Activated T-cell treated with anti-CD3 and anti-CD28 coated beads, Interleukin-2, amount 50 U/mL, for 4 hours (primary cell): ENCODE measurements at regions not wholly inside any gene's neighbourhood (a gene's known extent, or its start where the extent isn't known, plus 50 kb on each side); places are given as distances from the start of the nearest gene placed in this dataset.

Source experiments
- ATAC-seq, 2 donors: fragments of 200-7000 bp; cut with Tn5 transposase; one replicate each; pipeline ENCODE4 v1.10.0; 2021
- DNase-seq: peaks from one replicate; pipeline ENCODE4 v3.0.0-alpha.2; 2020
- H3K27me3 Mint-ChIP-seq: one replicate; pipeline ENCODE4 v1.8.0; 2021; ENCODE audit warnings: low read depth, mixed read lengths
- H3K36me3 Mint-ChIP-seq: one replicate; pipeline ENCODE4 v1.8.0; 2022; ENCODE audit warnings: mixed read lengths; ENCODE audit not compliant: insufficient read depth
- H3K4me1 Mint-ChIP-seq: one replicate; pipeline ENCODE4 v1.8.0; 2021; ENCODE audit warnings: low read depth, mixed read lengths
- H3K4me3 Mint-ChIP-seq: one replicate; pipeline ENCODE4 v1.8.0; 2021; ENCODE audit warnings: mild to moderate bottlenecking, moderate library complexity, mixed read lengths
- H3K9me3 Mint-ChIP-seq: one replicate; pipeline ENCODE4 v1.8.0; 2021; ENCODE audit warnings: mixed read lengths

DNA sequence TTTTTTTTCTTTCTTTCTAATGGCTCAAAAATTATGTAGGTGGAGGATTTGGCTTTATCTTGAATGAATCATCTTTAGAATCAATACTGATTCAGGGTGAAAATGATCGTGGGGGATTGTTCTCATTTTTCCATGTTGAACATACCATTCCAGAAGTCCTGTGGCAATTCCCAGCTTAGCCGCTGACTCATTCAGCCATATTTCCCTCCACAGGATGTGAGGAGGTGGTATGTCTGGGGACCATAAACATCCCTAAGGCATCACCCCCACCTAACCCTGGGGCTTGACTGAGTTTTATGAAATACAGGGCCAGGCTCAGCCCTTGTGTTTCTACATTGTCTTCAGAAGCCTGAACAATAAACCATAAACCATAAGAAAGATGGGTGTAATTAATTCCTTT, 92.7 kb upstream of the FN1 start:
- DNase-seq (no peak), ATAC-seq (no peak)
- no peaks in the 10 kb centered on the region for H3K27me3 Mint-ChIP-seq
- no peak overlapping the region for H3K4me3 Mint-ChIP-seq
- no peaks in the 10 kb centered on the region for H3K36me3 Mint-ChIP-seq
- H3K4me1 Mint-ChIP-seq = no peaks in the 10 kb centered on the region
- peaks cover 7% of the 10 kb centered on the region for H3K9me3 Mint-ChIP-seq

DNA sequence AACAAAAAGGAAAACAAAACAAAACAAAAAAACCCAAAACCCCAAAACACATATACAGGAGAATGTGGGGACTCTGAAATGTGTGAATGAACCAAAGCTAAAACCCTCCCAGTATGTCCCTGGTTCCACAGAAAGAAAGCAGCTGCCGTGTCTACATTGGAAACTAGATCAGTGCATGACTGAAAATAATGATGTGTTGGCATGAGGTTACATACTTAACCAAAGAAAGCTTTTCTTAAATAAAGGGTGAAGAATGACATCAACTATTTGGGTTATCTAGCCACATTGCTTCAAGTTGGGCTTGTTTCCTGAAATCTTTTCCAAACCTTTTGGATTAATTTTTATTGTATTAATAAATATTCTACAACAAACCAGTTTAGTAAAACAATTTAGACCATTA, 91.9 kb upstream of the FN1 start:
- Mint-ChIP-seq H3K27me3 (peaks cover 3% of the 10 kb centered on the region), H3K36me3 (no peaks in the 10 kb centered on the region), H3K4me1 (no peaks in the 10 kb centered on the region), H3K4me3 (no peak overlapping the region), H3K9me3 (no peaks in the 10 kb centered on the region)
- DNase-seq = no peak
- no peak for ATAC-seq

DNA sequence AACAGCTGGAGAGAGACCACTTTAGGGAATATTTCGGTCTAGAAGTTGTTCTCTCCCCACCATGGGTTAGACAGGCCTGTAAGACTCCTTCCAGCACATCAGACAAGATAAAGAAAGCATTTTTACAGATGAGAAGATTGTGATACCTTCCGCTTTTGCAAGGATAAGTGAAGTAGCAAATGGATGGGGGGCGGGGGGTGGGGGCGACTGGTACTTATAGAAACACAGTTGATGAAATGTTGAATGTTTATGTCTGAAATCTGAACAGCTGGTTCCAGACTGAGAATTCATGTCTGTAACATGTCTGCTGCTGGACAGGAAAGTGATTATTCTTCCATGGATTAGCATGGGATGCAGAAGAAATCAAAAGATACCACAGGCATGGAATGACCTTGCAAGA, 90.5 kb upstream of the FN1 start:
- Mint-ChIP-seq H3K27me3 (peaks cover 4% of the 10 kb centered on the region), H3K4me1 (no peaks in the 10 kb centered on the region), H3K4me3 (no peak overlapping the region), H3K36me3 (no peaks in the 10 kb centered on the region), H3K9me3 (no peaks in the 10 kb centered on the region)
- DNase-seq = no peak
- ATAC-seq = no peak

DNA sequence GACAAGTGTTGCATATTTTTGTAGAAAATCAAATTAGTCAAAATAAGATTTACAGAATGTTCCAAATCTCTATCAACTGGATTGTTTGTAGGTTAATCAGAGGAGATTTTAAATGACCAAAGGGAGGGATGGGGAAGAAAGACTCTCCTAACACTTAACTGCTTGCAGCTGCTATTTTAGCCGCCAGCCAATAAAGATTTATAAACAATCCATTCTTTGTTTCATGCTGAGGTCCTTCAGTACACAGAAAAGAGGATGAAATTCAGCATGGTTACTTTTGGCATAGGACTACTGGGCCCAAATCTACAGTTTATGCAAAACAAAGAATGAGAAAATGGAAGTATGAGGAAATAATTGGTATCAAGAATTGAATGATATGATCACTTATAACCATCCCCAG, 86.4 kb upstream of the FN1 start:
- Mint-ChIP-seq H3K9me3 (no peaks in the 10 kb centered on the region), H3K4me1 (no peaks in the 10 kb centered on the region), H3K4me3 (no peak overlapping the region), H3K36me3 (no peaks in the 10 kb centered on the region), H3K27me3 (peaks cover 4% of the 10 kb centered on the region)
- no peak for ATAC-seq
- no peak for DNase-seq

DNA sequence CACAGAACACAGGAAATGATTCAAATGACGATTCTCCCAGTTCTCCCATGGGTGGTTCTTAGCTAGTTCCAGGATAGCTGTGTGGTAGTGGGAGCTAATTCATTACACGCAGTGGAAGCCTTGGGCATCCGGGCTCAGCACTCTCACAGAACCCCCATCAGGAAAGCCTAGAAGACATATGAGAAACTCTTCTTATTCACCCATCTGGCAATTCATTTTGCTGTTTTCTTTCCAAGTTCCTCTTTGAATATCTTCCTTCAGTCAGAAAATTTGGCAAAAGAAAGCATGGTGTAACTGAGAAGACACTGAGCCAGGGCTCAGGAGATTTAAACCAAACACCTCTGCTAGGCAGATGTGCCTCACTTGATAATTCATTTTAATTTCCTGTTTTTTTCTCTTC, 85.2 kb upstream of the FN1 start:
- Mint-ChIP-seq H3K4me1 (no peaks in the 10 kb centered on the region), H3K27me3 (peaks cover 4% of the 10 kb centered on the region), H3K9me3 (no peaks in the 10 kb centered on the region), H3K36me3 (no peaks in the 10 kb centered on the region), H3K4me3 (no peak overlapping the region)
- no peak for ATAC-seq
- no peak for DNase-seq

DNA sequence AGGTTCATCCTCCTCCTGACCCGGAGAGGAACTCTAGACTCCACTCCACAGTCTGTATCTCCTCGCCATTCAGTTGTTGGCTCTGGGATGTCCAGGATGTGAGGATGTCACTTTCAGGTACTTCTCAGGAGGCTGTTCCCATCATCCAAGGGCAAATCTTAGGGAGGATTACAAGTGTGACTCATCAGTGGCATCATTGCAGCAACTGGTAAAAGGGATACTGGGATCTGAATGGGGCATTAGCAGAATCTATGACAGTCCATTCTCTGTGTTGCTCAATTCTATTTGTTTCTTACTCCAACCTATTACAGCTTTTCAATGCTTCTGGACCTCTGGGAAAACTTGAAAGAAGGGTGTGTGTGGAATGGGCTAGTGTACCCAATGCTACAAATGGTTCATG, 81.5 kb upstream of the FN1 start:
- ATAC-seq (no peak), DNase-seq (no peak)
- Mint-ChIP-seq H3K4me1 (no peaks in the 10 kb centered on the region), H3K4me3 (no peak overlapping the region), H3K36me3 (no peaks in the 10 kb centered on the region), H3K9me3 (no peaks in the 10 kb centered on the region), H3K27me3 (no peaks in the 10 kb centered on the region)

DNA sequence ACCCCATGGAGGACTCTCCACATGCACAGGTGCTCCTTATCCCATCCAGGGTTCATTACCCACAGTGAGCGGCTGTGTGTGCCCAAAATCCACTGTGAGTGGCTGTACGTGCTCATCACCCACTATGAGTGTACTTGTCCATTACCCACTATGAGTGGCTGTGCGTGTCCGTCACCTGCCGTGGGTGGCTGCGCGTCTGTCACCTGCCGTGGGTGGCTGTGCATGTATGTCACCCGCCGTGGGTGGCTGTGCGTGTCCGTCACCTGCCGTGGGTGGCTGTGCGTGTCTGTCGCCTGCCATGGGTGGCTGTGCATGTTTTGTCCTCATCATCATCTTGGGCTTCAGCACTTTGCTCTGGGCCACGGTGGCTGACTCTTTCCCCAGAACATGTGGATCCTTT, 78.6 kb upstream of the FN1 start:
- H3K9me3 Mint-ChIP-seq = no peaks in the 10 kb centered on the region
- no peaks in the 10 kb centered on the region for H3K36me3 Mint-ChIP-seq
- ATAC-seq (no peak), DNase-seq (no peak)
- H3K4me1 Mint-ChIP-seq = no peaks in the 10 kb centered on the region
- H3K4me3 Mint-ChIP-seq = no peak overlapping the region
- H3K27me3 Mint-ChIP-seq = no peaks in the 10 kb centered on the region

DNA sequence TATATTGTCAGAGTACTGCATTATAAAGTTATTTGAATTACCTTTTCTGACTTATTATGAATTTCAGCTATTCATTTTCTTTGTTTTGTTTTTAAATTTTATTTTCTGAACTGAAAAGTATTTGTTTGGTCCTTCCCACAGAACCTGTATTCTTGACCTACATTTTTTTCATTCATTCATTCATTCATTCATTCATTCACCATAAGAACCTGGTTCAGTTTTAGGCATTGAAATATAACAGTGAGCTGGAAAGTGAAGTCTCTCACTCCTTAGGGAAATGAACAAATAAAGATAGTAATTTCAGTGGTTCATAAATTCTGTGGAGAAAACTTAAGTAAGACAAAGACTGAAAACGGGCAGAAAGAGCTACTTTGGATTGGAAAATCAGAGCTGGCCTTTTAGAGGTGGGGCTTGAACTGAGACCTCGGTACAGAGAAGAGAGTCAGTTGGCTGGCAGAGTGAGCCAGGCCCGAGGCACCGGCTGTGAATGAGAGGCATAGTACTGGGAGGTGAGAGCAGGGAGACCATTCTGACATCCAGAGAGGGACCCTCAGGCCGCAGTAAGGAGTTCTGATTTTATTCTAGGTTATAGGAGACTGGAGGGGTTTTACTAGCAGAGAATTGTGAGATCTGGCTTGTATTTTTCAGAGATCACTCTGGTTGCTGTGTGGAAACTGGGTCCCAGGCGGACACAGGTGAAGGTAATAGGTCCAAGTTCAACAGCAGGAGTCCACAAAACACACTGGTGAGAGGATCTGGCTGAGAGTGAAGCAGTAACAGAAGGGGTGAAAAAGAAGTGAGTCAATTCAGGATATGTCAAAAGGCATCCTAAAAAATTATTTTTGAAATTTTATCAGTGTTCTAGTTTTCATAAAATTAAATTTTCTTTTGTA, 75.8 kb upstream of the FN1 start:
- H3K4me3 Mint-ChIP-seq = no peak overlapping the region
- ATAC-seq (no peak), DNase-seq (no peak)
- no peaks in the 10 kb centered on the region for H3K36me3 Mint-ChIP-seq
- H3K9me3 Mint-ChIP-seq = no peaks in the 10 kb centered on the region
- H3K4me1 Mint-ChIP-seq = no peaks in the 10 kb centered on the region
- no peaks in the 10 kb centered on the region for H3K27me3 Mint-ChIP-seq

DNA sequence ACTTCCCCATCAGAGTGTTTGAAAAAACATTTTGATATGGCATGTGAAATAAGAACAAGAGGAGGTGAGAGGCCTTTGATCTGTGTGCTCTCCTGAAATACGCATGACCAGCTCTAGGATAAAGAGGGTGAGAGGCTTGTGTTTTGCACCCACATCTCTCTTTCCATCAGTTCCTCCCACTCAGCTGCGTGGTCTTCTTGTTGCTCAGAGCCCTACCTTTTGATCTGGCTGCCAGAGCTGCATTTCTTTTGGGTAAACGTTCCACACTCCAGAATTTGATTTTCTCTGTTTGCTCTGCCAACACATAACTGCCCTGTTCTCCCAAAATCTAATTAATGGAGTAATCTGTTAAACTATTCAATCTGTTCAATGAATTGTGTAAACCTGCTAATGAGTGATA, 72.0 kb upstream of the FN1 start:
- H3K9me3 Mint-ChIP-seq = no peaks in the 10 kb centered on the region
- ATAC-seq = no peak
- no peaks in the 10 kb centered on the region for H3K4me1 Mint-ChIP-seq
- H3K36me3 Mint-ChIP-seq = no peaks in the 10 kb centered on the region
- peaks cover 2% of the 10 kb centered on the region for H3K27me3 Mint-ChIP-seq
- DNase-seq = no peak
- H3K4me3 Mint-ChIP-seq = no peak overlapping the region

DNA sequence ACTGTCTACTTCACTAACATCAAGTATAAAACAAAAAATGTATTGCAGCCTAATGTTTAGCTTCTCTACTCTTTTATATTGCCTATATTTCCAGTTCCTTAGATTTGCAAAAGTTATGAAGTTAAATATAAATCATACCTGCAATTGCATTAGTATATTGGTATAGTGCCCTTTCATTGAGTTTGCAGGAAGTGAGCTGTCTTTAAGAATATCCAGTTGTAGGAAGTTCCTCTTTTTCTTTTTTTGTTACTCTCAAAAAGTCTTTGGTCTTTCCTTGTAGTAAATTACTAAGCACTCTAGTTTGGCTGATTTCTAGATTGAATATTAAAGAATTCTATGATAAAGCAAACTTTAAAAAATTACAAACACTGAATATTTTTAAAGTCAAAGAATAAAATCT, 71.3 kb upstream of the FN1 start:
- DNase-seq (no peak), ATAC-seq (no peak)
- Mint-ChIP-seq H3K9me3 (no peaks in the 10 kb centered on the region), H3K4me1 (no peaks in the 10 kb centered on the region), H3K4me3 (no peak overlapping the region), H3K36me3 (no peaks in the 10 kb centered on the region), H3K27me3 (peaks cover 2% of the 10 kb centered on the region)

DNA sequence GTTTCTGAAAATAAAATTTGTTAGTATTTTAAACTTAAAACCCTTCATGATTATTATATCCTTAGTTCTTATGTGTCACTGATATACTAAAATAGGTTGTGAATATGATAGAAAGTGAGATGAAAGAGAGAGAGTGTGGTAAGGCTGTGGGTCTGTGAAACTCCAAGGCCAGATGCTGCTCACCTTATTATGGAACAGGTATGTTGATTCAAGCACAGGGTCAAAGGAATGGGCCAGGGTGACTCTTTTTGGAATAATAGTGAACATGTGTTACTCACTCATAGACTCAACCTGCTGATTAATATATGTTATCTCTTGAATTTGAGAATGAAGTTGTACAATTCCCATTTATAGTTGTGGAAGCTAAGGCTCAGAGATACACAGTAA, 70.7 kb upstream of the FN1 start:
- no peak for DNase-seq
- Mint-ChIP-seq H3K9me3 (no peaks in the 10 kb centered on the region), H3K4me1 (no peaks in the 10 kb centered on the region), H3K27me3 (peaks cover 2% of the 10 kb centered on the region), H3K36me3 (no peaks in the 10 kb centered on the region), H3K4me3 (no peak overlapping the region)
- no peak for ATAC-seq

DNA sequence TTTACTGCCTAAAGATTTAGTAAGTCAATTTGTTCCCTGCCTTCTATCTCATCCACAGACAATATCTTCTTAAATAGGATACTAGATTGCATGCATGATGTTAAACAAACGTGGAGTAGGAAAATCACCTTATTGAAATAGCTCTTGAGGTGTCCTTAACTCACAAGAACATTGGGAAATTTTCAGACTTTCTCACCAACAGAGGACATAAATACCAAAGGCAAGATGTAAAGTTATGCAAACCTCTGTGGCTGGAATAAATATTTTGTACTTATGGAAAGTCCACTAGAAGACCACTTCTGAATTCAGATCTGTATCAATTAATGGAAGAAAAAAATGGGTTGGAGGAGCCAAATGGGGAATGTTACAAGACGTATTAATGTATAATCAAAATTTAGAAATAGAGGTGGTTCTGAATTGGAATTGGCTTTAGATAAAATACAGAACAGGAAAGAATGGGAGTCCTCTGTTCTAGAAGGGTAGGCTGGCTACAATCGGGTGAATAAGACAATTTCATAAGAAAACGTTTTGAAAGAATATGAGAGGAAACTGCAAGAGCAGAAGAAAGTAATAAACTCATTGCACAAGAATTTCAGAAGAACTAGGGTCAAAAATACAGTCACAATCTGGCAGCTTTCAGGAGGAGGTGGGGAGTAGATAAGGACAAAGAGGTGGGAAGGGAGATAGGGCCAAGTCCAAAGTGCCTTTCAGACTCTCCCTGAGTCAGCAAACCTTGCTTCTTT, 69.3 kb upstream of the FN1 start:
- H3K27me3 Mint-ChIP-seq = peaks cover 4% of the 10 kb centered on the region
- H3K4me1 Mint-ChIP-seq = no peaks in the 10 kb centered on the region
- H3K4me3 Mint-ChIP-seq = no peak overlapping the region
- DNase-seq (no peak), ATAC-seq (no peak)
- H3K9me3 Mint-ChIP-seq = no peaks in the 10 kb centered on the region
- no peaks in the 10 kb centered on the region for H3K36me3 Mint-ChIP-seq

DNA sequence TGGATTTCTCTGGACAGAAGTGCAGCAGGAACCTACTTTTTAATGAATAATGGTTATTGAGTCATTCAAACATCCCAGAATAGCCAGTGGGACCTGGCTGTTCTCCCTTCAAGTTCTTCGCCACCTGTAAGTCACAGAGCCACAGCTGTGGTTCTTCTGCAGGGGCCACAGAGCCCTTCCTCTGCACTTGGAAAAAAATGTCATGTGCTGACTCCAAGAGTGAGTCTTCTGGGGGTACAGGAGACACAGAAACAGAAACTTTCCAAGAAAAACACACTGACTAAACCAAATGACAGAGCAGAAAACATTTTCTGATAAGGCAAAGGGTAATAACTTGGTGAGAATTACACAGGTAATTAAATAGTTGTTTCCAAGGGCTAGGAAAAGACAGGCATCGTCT, 68.7 kb upstream of the FN1 start:
- Mint-ChIP-seq H3K27me3 (peaks cover 4% of the 10 kb centered on the region), H3K4me1 (no peaks in the 10 kb centered on the region), H3K36me3 (no peaks in the 10 kb centered on the region), H3K4me3 (no peak overlapping the region), H3K9me3 (no peaks in the 10 kb centered on the region)
- ATAC-seq (no peak), DNase-seq (no peak)

DNA sequence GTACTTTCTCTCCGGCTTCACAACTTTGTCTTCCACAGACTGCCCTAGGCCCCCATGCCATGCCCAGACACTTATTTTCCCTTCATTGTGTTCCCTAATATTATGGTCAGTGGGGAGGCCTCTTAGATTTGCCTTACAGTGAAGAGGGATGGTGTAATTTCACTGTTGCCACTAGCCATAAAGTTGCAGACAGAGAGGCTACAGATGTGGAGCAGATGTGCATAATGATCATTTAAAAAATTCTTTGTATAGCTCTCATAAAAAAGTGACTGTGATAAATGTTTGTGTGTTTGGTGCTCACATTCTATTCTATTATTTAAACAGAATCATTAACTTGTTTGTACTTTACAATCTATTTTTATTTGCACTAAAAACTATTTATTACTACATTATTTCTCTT, 67.5 kb upstream of the FN1 start:
- Mint-ChIP-seq H3K4me1 (no peaks in the 10 kb centered on the region), H3K4me3 (no peak overlapping the region), H3K9me3 (no peaks in the 10 kb centered on the region), H3K27me3 (peaks cover 5% of the 10 kb centered on the region), H3K36me3 (no peaks in the 10 kb centered on the region)
- DNase-seq = no peak
- no peak for ATAC-seq

DNA sequence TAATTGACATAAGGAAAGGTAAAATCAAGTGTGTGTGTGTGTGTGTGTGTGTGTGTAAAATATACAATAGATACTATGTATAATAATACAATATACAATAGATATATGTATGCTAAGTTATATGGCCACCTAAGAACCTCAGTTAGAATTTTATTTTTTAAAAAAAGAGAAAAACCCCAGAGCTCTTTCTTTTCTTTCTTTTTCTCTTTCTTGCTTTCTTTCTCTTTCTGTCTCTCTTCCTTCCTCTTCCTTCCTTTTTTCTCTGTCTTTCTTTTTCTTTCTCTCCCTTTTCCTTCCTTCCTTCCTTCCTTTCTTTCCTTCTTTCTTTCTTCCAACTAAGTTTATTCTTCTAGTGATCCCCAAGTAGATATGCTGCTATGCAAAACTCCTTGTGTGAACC, 64.6 kb upstream of the FN1 start:
- Mint-ChIP-seq H3K36me3 (no peaks in the 10 kb centered on the region), H3K4me1 (no peaks in the 10 kb centered on the region), H3K4me3 (no peak overlapping the region), H3K27me3 (peaks cover 11% of the 10 kb centered on the region), H3K9me3 (peaks cover 4% of the 10 kb centered on the region)
- ATAC-seq = no peak
- DNase-seq = no peak
